ENCODE measurements at regions not wholly inside any gene's neighbourhood (a gene's known extent, or its start where the extent isn't known, plus 50 kb on each side); places are given as distances from the start of the nearest gene placed in this dataset.
A peak's percentile ranks its signal among the peaks of the same experiment; 100 is the strongest.

DNA sequence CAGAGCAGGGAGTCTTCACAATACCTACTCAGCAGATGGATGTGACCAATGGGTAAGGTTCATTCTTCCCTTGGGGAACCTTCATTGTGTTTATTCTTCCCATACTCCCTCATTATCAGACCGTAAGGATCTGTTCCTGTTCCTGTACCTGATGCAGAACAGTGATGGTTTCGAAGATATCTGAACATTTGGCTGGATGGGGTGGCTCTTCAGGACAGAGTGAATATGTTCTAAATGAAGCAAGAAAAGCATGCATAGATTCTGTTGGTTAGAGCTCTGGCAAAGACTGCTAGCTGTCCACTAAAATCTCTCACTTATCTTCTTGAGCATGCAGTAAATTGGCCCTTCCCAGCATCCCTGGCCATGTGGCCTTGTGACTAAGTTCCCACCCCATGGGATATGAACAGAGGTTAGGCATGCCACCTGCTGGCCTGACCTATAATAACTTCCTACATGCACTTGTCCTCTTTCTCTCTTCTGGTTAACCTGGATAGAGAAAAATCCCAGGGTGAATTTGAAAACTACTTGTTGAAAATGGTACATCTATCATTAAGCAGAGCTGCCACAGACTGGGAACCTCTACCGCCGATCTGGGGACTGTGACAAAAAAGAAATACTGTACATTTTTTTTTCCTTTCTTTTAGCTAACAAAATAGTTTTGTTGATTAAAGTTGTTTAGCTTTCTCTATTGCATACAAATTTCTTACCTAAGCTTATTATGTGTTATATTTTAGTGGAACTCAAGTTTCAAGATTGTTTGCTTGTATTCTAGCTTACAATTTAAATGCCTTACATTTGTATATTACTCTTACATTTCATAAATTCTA, 60.0 kb upstream of the BANK1 start:
- intact Hi-C loops (cut with micrococcal nuclease) = loop anchor here (1.0 to 10.0 kb wide), 6 partner anchors 311 to 1736 kb away; no protein-coding TSS in a partner anchor
- peak; percentile 10 for DNase-seq (ENCODE audit: low spot score)
- Mint-ChIP-seq H3K4me3 (no peak overlapping the region), H3K4me1 (ENCODE audit: low read depth) (no peaks in the 10 kb centered on the region), H3K36me3 (ENCODE audit: low read depth) (no peaks in the 10 kb centered on the region), H3K9me3 (no peaks in the 10 kb centered on the region), H3K27ac (no peak overlapping the region), H3K27me3 (ENCODE audit: insufficient read depth) (peaks cover 7% of the 10 kb centered on the region)

DNA sequence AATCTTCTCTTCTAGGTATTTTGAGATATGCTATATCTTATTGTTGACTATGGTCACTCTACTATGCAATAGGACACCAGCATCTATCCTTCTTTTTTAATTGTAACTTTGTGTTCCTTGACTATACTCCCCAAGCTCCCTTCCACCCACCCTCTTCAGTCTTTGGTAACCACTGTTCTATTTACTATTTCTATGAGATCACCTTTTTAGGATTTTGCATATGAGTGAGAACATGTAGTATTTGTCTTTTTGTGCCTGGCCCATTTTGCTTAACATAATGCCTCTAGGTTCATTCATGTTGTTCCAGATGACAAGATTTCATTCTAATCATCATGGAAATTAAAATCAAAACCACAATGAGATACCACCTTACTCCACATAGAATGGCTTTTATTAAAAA, 63.3 kb upstream of the BANK1 start:
- Mint-ChIP-seq H3K4me1 (ENCODE audit: low read depth) (peaks cover 6% of the 10 kb centered on the region), H3K4me3 (no peak overlapping the region), H3K36me3 (ENCODE audit: low read depth) (no peaks in the 10 kb centered on the region), H3K27me3 (ENCODE audit: insufficient read depth) (no peaks in the 10 kb centered on the region), H3K9me3 (no peaks in the 10 kb centered on the region), H3K27ac (no peak overlapping the region)
- no peak for DNase-seq (ENCODE audit: low spot score)
- intact Hi-C loops (cut with micrococcal nuclease) = loop anchor here (10.0 kb wide), 1 partner anchor 382 kb away; the partner anchor contains the start of gene PPP3CA

DNA sequence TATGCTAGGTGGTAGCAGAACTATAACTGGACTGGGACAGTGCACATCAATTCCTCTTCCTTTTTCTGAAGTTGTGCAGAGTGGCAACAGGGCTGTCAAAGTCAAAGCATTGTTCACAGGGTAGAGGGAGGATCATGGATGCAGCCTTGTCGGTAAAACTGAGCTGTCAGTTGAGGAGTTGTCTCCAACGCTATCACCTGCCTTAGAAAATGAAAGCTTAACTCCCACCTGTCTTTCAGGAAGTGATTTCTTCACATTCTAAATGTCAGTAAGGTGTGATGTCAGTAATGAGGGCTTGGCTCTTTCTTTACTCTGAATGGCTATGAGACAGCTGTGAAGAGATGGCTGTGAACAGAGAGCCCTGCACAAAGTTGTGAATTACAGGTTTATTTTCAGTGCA, 66.4 kb upstream of the BANK1 start:
- Mint-ChIP-seq H3K4me3 (no peak overlapping the region), H3K27ac (no peak overlapping the region), H3K9me3 (no peaks in the 10 kb centered on the region), H3K27me3 (ENCODE audit: insufficient read depth) (no peaks in the 10 kb centered on the region), H3K4me1 (ENCODE audit: low read depth) (peaks cover 6% of the 10 kb centered on the region), H3K36me3 (ENCODE audit: low read depth) (no peaks in the 10 kb centered on the region)
- intact Hi-C loops (cut with micrococcal nuclease) = loop anchor here (10.0 kb wide), 1 partner anchor 379 kb away; the partner anchor contains the start of gene PPP3CA
- DNase-seq (ENCODE audit: low spot score) = no peak

- Mint-ChIP-seq H3K4me3 (no peak overlapping the region), H3K4me1 (ENCODE audit: low read depth) (no peaks in the 10 kb centered on the region), H3K36me3 (ENCODE audit: low read depth) (no peaks in the 10 kb centered on the region), H3K27ac (no peak overlapping the region), H3K27me3 (ENCODE audit: insufficient read depth) (no peaks in the 10 kb centered on the region), H3K9me3 (peaks cover 6% of the 10 kb centered on the region)
- intact Hi-C loops (cut with micrococcal nuclease) = no loop called here
- DNase-seq (ENCODE audit: low spot score) = no peak
These were observed 71.7 kb upstream of the BANK1 start for GRCh38 chr4:101718810-101719209.

DNA sequence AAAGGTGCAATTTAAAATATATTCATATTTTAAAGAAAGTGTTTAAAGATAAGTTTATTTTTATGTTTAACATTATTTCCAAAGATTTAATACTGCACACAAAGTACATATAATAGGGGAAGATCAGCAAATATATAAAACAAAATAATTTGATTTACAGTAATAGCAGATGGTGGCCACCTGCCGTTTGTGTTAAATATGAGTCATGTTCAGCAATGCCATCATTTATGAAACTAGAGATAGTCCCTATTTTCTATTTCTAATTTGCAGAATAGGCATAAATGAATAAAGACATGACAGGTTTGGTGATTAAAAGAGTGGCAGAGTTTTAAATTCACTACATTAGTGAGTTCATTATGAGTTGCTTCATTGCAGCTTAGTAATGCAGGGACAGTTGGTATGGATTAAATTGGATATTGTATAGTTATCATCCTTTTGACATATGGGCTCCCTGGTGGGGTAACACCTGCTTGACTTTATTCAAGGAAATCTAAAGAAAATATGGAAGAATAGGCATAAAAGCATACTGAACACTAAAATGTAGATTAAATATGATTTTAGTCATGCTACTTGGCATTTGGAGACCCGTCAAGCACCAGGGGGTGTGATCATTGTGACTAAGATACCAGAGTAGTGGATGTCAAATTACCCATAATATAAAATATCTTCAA, 78.8 kb upstream of the BANK1 start:
- no peaks in the 10 kb centered on the region for H3K36me3 Mint-ChIP-seq (ENCODE audit: low read depth)
- no peak for DNase-seq (ENCODE audit: low spot score)
- H3K27ac Mint-ChIP-seq = no peak overlapping the region
- H3K27me3 Mint-ChIP-seq (ENCODE audit: insufficient read depth) = peaks cover 2% of the 10 kb centered on the region
- no peaks in the 10 kb centered on the region for H3K4me1 Mint-ChIP-seq (ENCODE audit: low read depth)
- intact Hi-C loops (cut with micrococcal nuclease) = no loop called here
- no peak overlapping the region for H3K4me3 Mint-ChIP-seq
- peaks cover 6% of the 10 kb centered on the region for H3K9me3 Mint-ChIP-seq

DNA sequence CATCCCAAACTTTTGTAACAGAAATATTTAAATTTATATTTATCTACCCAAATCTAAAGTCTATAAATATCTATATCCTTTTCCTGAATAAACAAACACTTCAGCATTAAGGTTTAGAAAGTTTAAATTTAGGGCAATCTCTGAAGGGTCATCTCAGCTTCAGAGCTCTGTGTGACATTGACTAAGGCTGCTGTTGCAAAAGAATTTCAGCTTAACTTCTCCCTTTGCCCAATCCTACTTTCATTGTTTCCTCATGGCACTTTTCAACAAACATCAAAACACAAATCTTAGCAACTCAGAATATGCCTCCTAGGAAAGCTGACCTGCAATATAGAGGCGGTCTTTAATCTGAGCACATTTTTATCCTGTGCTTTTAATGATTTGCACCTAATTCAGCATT, 79.7 kb upstream of the BANK1 start:
- H3K27ac Mint-ChIP-seq = no peak overlapping the region
- H3K4me3 Mint-ChIP-seq = no peak overlapping the region
- H3K9me3 Mint-ChIP-seq = peaks cover 10% of the 10 kb centered on the region
- H3K27me3 Mint-ChIP-seq (ENCODE audit: insufficient read depth) = peaks cover 2% of the 10 kb centered on the region
- DNase-seq (ENCODE audit: low spot score) = no peak
- no peaks in the 10 kb centered on the region for H3K4me1 Mint-ChIP-seq (ENCODE audit: low read depth)
- no peaks in the 10 kb centered on the region for H3K36me3 Mint-ChIP-seq (ENCODE audit: low read depth)
- intact Hi-C loops (cut with micrococcal nuclease) = no loop called here

DNA sequence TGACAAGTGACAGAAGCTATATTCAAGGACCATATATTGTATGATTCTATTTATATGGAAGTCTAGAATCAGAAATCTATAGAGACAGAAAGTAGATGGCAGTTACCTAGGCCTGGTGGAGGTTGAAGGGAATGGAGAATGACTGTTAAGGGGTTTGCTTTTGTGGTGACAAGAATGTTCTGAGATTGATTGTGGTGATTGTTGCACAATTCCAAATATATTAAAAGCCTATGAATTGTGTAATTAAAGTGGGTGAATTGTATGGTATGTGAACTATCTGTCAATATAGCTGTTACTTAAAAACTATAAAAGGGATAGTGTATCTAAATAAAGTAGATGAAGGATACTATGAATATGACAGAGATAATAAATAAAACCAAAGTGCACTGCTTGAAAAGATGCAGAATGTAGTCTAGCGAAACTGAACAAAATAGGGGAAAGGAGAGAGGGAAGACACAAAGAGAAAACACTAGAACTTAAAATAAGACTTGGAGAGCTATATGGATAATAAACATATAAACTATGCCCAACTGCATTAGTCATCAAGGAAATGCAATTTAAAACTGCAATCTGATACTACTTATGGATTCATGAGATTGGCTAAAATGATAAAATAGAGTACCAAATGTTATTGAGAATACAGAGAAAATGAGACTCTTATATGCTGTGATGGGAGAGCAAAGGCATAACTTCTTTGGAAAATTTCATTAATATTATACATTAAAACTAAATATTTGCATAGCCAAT, 82.1 kb upstream of the BANK1 start:
- Mint-ChIP-seq H3K27ac (no peak overlapping the region), H3K36me3 (ENCODE audit: low read depth) (no peaks in the 10 kb centered on the region), H3K4me3 (no peak overlapping the region), H3K27me3 (ENCODE audit: insufficient read depth) (peaks cover 2% of the 10 kb centered on the region), H3K4me1 (ENCODE audit: low read depth) (no peaks in the 10 kb centered on the region), H3K9me3 (peaks cover 4% of the 10 kb centered on the region)
- DNase-seq (ENCODE audit: low spot score) = no peak
- intact Hi-C loops (cut with micrococcal nuclease) = no loop called here

- Mint-ChIP-seq H3K4me1 (ENCODE audit: low read depth) (no peaks in the 10 kb centered on the region), H3K9me3 (peaks cover 4% of the 10 kb centered on the region), H3K27me3 (ENCODE audit: insufficient read depth) (peaks cover 2% of the 10 kb centered on the region), H3K27ac (no peak overlapping the region), H3K36me3 (ENCODE audit: low read depth) (no peaks in the 10 kb centered on the region), H3K4me3 (no peak overlapping the region)
- no peak for DNase-seq (ENCODE audit: low spot score)
- intact Hi-C loops (cut with micrococcal nuclease) = no loop called here
These were observed 82.9 kb upstream of the BANK1 start for GRCh38 chr4:101707596-101707995.

DNA sequence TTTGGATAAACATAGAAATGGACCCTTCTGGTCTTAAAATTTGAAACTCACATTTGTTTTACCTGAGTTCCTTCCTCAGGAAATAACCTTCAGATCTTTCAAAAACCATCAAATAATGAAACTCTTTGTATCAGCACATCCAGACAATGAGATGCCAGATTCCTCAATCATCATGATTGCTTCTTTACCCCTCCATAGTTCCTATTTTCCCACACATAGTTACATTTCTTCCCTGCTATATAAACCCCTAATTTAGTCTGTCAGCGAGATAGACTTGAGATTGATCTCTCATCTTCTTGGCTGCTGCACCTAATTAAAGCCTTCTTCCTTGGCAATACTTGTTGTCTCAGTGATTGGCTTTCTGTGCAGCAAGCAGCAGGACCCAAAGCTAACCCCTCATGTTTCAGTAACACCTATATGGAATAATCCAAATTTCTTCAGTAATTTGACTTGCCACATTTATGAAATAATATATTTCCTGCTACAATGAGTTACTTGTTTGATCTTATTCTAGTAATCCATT, 83.9 kb upstream of the BANK1 start:
- no peak for DNase-seq (ENCODE audit: low spot score)
- Mint-ChIP-seq H3K9me3 (peaks cover 4% of the 10 kb centered on the region), H3K27me3 (ENCODE audit: insufficient read depth) (peaks cover 2% of the 10 kb centered on the region), H3K4me3 (no peak overlapping the region), H3K27ac (no peak overlapping the region), H3K4me1 (ENCODE audit: low read depth) (no peaks in the 10 kb centered on the region), H3K36me3 (ENCODE audit: low read depth) (no peaks in the 10 kb centered on the region)
- intact Hi-C loops (cut with micrococcal nuclease) = no loop called here

DNA sequence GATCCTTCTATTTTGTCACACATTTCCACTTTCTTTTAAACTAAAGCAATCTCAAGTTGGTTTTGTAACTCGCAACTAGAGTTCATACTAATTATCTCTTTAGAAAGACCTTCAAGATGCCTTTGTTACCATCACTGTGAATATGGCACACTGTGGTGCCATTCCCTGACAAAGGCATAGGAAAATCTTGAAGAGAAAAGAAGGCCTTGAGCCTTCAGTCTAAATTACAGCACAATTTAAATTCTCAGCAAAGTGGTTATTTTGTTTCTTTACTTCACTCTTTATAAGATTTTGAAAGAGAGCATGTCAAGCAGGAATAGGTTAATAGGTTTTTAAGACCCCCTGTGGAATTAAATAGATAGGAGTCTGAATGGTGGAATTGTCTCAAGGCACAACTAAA, 89.0 kb upstream of the BANK1 start:
- Mint-ChIP-seq H3K4me3 (no peak overlapping the region), H3K4me1 (ENCODE audit: low read depth) (no peaks in the 10 kb centered on the region), H3K9me3 (peaks cover 9% of the 10 kb centered on the region), H3K27me3 (ENCODE audit: insufficient read depth) (peaks cover 8% of the 10 kb centered on the region), H3K36me3 (ENCODE audit: low read depth) (no peaks in the 10 kb centered on the region), H3K27ac (no peak overlapping the region)
- intact Hi-C loops (cut with micrococcal nuclease) = no loop called here
- DNase-seq (ENCODE audit: low spot score) = no peak

DNA sequence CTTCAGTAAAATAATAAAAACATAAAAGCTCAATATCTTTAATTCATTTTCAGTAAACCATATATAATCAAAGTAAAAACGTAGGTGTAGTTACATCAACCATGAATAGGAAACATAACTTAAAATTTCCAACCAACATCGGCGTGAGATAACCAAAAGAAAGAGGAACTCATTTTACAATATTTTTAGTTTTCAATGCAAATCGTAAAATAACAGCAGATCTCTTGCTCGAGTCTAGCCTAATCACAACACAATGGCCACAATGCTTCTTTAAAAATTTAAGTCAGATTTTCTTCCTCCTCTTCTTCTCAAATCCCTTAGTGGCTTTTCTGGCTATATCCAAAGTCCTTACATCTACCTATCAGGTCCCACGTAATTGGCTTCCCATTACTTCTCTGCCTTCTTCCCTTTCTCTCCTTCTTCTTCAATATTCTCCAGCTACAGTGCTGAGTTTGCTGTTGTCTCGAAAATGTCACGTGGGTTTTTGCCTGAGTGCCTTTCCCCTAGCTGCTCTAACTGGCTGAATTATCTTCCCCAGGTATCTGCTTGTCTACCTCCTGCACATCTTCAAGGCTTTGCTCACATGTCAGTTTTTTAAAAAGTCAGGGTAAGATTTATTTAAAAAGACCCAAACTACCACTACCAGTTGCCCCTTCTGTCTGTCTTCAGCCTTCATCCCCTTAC, 90.9 kb upstream of the BANK1 start:
- Mint-ChIP-seq H3K4me3 (no peak overlapping the region), H3K27ac (no peak overlapping the region), H3K9me3 (peaks cover 7% of the 10 kb centered on the region), H3K36me3 (ENCODE audit: low read depth) (no peaks in the 10 kb centered on the region), H3K4me1 (ENCODE audit: low read depth) (no peaks in the 10 kb centered on the region), H3K27me3 (ENCODE audit: insufficient read depth) (peaks cover 10% of the 10 kb centered on the region)
- intact Hi-C loops (cut with micrococcal nuclease) = no loop called here
- no peak for DNase-seq (ENCODE audit: low spot score)

- Mint-ChIP-seq H3K4me3 (no peak overlapping the region), H3K27me3 (ENCODE audit: insufficient read depth) (peaks cover 10% of the 10 kb centered on the region), H3K27ac (no peak overlapping the region), H3K4me1 (ENCODE audit: low read depth) (no peaks in the 10 kb centered on the region), H3K9me3 (peaks cover 7% of the 10 kb centered on the region), H3K36me3 (ENCODE audit: low read depth) (no peaks in the 10 kb centered on the region)
- intact Hi-C loops (cut with micrococcal nuclease) = no loop called here
- no peak for DNase-seq (ENCODE audit: low spot score)
These were observed 93.3 kb upstream of the BANK1 start for GRCh38 chr4:101697266-101697665.
